NCI-H774 (cell line): ENCODE measurements at regions not wholly inside any gene's neighbourhood (a gene's known extent, or its start where the extent isn't known, plus 50 kb on each side); places are given as distances from the start of the nearest gene placed in this dataset.
"Not testable (repeated sequence)": the region's sequence is repeated elsewhere in the genome, so short reads cannot be mapped to it uniquely, and the experiment has no call there.

Source experiments
- DNase-seq: peaks from one replicate; lab custom pipeline; 2025; lab: John Stamatoyannopoulos, UW

- DNase-seq: no peak
These were observed 1337.9 kb upstream of the EPHA6 start for GRCh38 chr3:95476534-95476933.

DNA sequence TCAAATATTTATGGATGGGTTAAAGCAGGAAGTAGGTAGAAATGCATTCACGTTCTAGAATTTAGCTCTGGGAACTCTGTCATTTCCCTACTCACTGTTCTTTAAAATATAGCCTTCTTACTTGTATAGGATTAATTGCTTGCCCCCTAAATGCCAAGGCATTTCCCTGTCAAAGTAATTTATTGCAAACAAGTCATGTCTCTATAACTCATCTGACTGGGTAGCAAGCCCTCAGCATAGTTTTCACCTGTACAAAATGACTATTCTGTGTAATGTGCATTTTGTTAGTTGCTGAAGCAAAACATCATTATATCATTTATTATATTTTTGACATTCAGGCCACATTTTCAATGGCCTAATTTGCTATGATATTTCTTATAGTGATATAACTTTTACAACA, 1308.2 kb upstream of the EPHA6 start:
- DNase-seq: no peak

DNA sequence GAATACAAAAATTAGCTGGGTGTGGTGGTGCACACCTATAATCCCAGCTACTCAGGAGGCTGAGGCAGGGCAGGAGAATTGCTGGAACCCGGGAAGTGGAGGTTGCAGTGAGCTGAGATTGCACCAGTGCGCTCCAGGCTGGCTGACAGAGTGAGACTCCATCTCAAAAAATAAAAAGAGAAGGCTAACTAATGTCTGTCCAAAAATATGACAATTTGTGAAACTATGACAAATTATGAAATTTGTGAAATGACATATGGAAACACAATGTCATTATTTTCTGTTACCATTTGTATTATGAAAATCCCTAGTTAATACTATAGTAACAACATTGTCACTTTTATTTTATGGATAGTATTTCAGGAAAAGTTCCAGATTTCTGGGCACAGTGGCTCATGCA, 1306.3 kb upstream of the EPHA6 start:
- no peak for DNase-seq

DNA sequence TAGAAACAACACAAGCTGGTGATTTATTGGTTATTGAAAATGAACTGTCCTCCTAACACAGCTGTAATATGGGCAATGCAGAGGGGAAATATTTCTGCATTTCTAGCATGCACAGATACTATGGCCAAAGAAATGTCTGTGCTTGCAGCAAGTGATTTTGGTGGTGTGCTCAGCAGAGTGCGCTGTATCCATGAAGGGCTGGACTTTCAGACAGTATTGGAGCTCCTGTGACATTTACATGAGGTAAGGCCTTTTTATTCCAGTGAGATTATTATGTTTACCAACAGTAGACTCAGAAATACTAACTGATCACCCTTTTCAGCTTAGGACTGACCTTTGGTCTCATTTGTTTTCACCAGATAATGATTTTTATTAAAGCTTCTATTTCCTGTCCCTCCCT, 1302.6 kb upstream of the EPHA6 start:
- no peak for DNase-seq

DNA sequence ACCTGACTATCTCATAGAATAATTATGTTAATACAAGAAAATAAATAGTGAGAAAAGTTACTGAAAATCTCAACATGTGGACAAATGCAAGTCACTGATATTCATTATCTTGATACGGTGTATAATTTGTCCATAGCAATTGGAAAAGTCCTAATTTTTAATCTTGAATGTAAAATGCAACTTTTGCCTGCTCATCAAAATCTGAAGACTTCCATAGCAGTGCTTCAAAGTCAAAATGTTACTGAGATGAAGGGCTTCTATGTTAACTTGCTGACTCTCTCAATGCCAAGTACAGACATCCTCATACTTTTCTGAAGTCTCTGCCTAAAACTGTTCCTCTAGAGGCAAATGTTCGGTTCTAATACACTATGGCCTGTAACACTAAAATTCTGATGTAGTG, 1300.1 kb upstream of the EPHA6 start:
- DNase-seq: no peak

- no peak for DNase-seq
These were observed 1293.0 kb upstream of the EPHA6 start for GRCh38 chr3:95521396-95521795.

DNA sequence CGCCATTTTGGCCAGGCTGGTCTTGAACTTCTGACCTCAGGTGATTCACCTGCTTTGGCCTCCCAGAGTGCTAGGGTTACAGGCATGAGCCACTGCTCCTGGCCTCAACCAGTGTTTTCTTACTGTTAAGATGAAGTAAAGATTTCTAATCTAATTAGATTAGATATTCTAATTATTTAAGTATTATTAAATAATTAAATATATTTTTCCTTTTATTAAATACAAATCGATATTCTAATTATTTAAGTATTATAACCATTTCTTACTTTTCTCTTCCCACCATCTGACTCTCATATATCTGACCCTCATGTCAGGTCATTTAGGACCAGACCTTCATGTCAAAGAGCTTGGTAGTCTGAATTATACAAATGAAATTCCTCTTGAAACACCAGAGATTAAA, 1291.9 kb upstream of the EPHA6 start:
- no peak for DNase-seq

- DNase-seq: no peak
These were observed 1274.4 kb upstream of the EPHA6 start for GRCh38 chr3:95539950-95540483.

- DNase-seq: no peak
These were observed 1248.9 kb upstream of the EPHA6 start for GRCh38 chr3:95565502-95565901.

DNA sequence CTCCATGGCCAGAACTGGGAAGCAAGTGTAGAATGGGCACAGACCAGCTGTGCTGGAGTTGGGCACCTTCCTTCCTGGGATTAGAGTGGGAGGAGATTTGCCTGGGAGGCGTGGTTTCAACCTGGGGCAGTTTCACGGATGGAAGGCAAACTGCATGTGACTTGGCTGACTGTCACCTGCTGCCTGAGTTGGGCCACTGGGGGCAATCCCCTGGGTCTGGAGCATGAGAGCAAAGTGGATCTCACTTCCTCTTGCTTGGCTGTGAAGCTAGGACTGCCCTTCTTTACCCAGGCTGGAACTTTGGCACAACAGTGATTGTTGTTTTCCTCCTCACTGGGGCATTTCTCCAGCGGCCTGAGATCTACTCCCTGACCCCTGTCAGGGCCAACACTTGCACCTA, 1247.0 kb upstream of the EPHA6 start:
- DNase-seq: no peak

- DNase-seq: no peak
These were observed 1227.6 kb upstream of the EPHA6 start for GRCh38 chr3:95586754-95587153.

DNA sequence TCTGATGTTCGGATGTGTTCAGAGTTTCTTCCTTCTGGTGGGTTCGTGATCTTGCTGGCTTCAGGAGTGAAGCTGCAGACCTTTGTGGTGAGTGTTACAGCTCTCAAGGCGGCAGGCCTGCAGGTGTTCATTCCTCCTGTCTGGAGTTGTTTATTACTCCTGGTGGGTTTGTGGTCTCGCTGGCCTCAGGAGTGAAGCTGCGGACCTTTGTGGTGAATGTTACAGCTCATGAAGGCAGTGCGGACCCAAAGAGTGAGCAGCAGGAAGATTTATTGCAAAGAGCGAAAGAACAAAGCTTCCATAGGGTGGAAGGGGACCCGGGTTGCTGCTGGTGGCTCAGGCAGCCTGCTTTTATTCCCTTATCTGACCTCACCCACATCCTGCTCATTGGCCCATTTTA, 1226.8 kb upstream of the EPHA6 start:
- DNase-seq: not testable (repeated sequence)

DNA sequence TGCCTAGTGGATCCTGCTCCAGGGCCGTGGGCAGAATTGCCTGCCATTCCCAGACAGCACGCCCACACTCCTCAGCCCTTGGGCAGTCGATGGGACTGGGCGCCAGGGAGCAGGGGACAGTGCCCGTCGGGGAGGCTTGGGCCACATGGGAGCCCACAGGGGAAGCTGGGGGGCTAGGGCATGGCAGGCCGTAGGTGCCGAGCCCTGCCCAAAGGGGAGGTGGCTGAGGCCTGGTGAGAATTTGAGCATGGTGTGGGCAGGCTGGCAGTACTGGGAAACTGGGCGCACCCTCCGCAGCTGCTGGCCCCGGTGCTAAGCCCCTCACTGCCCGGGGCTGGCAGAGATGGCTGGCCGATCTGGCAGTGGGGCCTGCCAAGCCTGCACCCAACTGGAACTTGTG, 1225.9 kb upstream of the EPHA6 start:
- DNase-seq: no peak

- DNase-seq: no peak
These were observed 1218.8 kb upstream of the EPHA6 start for GRCh38 chr3:95595416-95596075.

- no peak for DNase-seq
These were observed 1206.5 kb upstream of the EPHA6 start for GRCh38 chr3:95607926-95608325.

- DNase-seq: no peak
These were observed 1205.0 kb upstream of the EPHA6 start for GRCh38 chr3:95609411-95609810.

DNA sequence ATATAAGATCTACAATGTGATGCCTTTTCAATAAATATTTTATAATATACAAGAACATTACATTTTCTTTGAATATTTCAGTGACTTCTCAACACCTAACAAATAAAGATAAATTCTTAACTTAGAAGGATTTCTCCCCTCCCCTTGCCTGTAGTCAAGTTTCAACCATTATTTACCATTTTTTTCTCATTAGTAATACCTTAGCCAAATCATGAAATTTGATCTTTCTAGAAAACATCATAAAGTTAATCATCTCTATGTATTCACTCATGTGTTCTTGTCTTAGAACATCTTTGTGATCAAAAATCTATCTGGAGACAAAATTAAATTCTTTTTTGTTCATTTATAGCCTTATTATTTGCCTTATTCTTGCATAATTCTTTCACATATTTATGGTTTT, 1201.8 kb upstream of the EPHA6 start:
- no peak for DNase-seq

DNA sequence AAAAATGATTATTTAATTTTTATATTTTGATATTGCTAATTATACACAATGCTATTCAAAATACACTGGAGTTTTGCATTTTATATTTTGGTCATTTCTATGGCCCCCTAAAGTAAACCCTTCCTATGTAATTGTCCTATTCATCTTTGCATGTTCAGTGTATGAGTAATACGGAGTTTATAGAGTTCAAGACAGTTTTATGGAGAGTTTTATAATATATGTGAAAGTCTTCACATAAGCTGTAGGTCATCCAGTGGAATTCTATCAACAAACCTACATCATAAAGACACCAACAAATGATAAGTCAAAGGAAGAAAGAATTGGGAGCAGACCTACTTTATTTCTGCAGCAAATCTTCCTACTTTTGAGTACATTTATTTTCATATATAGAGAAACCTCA, 1200.4 kb upstream of the EPHA6 start:
- DNase-seq: no peak

DNA sequence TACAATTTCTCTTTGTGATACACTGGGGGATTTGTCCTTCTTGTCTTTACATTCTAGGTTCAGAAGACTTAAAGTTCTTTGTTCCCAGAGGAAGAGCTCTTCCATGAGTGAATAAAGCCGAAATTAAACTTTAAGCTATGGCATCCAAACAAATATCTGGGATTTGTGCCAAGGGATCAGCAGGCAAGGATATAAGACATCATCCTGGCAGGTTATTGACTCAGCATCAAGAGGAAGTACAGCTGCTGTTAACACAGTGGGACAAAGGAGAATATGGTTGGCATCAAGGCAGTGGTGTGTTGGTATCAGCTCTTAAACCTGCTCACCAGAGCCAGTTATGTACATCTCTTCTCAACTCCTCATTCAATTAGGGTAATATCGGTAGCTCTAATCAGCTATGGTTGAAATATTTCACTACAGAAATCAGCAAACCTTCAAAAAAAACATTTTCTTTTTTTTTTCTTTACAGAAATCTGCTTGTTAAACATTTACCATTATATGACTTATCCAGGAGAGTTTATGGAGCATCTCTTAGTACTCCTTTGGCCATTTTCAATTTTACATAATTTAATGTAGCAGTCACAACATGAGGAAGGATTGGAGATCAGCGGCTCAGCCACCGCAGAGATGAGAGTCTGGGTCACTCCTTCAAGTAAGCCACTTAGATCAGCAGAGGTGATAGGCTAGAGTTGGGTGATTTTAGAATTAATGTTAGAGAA, 1198.6 kb upstream of the EPHA6 start:
- DNase-seq: no peak

- no peak for DNase-seq
These were observed 1188.3 kb upstream of the EPHA6 start for GRCh38 chr3:95626107-95626506.

- no peak for DNase-seq
These were observed 1187.1 kb upstream of the EPHA6 start for GRCh38 chr3:95627293-95627692.

GRCh38 chr3:95627697-95628096, 1186.7 kb upstream of the EPHA6 start:
- no peak for DNase-seq

DNA sequence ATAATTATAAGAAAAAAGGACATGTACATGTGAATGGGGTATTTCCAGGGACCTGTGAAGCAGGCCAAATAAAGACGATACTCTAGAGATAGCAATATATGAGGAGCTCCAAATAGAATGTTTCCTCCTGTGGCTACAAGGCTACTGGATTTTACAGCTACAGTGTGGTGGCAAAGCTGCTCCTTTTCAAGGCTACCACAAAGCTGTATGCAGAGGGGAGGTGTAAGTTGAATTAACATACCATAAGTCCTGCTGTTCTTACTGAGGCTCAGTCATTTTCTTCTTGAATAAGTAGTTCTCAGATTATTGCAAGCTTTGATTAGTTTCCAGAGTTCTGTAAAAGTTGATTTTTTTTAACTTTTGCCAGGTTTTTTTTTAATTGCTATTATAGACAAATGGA, 1184.6 kb upstream of the EPHA6 start:
- no peak for DNase-seq

DNA sequence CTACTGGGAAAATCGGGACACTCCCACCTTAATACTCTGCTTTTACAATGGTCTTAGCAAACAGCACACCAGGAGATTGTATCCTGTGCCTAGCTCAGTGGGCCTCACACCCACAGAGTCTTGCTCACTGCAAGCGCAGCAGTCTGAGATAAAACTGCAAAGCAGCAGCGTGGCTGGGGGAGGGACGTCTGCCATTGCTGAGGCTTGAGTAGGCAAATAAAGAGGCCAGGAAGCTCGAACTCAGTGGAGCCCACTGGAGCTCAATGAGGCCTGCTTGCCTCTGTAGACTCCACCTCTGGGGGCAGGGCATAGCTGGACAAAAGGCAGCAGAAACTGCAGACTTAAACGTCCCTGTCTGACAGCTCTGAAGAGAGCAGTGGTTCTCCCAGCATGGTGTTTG, 1169.1 kb upstream of the EPHA6 start:
- no peak for DNase-seq
